HFF-Myc (cell line): ENCODE measurements at regions not wholly inside any gene's neighbourhood (a gene's known extent, or its start where the extent isn't known, plus 50 kb on each side); places are given as distances from the start of the nearest gene placed in this dataset.

Source experiments
- DNase-seq: peaks from one replicate; pipeline ENCODE4 v3.0.0-alpha.2; 2011; ENCODE audit warnings: low read depth; ENCODE audit errors: extremely low read depth
- H3K4me3 ChIP-seq: replicated peaks from 2 replicates; pipeline ENCODE4 v1.5.1; 2011; ENCODE audit warnings: low read depth, mild to moderate bottlenecking, control low read depth, low read length
- TF ChIP-seq, protein P1 (sequence below): IDR thresholded peaks from 2 replicates; pipeline ENCODE4 v1.5.1; 2012; ENCODE audit warnings: mild to moderate bottlenecking, low read depth, low read length, control low read depth; ENCODE audit errors: missing control alignments

DNA sequence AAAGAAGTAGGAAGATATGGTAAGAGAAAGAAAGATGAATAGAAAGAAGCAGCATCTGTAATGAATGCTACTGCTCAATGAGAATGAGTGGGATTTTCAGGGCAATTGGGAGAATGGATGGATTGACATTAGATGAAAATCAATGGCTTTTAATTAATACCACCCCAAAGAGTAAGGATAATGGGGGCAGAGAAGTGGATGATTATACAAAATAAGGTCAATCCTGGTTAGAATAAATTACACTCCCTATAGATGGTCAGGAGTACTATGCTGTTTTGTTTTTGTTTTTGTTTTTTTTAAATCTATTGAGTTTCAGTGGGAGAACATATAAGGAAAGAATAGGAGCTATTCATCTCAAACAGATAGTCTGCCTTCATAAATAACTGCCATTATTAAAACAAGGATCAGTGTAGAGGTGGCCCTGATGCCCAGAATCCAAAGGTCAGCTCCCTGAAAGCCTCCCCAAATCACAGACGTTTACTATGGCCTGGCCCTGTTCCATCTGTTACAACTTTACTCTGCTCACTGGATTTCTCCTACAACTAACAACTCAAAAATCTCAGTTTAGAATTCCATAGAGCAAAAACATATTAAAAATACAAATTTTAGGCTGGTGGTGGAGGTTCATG is 535.4 kb upstream of the NRSN1 start:
- H3K4me3 ChIP-seq: no peak overlapping the region
- TF ChIP-seq, protein P1, sequence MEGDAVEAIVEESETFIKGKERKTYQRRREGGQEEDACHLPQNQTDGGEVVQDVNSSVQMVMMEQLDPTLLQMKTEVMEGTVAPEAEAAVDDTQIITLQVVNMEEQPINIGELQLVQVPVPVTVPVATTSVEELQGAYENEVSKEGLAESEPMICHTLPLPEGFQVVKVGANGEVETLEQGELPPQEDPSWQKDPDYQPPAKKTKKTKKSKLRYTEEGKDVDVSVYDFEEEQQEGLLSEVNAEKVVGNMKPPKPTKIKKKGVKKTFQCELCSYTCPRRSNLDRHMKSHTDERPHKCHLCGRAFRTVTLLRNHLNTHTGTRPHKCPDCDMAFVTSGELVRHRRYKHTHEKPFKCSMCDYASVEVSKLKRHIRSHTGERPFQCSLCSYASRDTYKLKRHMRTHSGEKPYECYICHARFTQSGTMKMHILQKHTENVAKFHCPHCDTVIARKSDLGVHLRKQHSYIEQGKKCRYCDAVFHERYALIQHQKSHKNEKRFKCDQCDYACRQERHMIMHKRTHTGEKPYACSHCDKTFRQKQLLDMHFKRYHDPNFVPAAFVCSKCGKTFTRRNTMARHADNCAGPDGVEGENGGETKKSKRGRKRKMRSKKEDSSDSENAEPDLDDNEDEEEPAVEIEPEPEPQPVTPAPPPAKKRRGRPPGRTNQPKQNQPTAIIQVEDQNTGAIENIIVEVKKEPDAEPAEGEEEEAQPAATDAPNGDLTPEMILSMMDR: no peak
- no peak for DNase-seq

DNA sequence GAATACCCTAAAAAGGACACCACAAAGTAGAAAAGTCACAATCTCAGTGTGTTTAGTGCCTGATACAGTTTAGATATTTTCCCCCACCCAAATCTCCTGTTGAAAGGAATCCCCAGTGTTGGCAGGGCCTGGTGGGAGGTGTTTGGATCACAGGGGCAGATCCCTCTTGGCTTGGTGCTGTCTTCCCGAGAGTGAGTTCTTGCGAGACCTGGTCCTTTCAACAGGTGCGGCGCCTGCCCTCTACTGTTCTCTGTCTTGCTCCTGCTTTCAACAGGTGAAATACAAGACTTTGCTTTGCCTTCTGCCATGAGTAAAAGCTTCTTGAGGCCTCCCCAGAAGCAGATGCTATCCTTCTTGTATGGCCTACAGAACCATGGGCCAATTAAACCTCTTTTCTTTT is 534.3 kb upstream of the NRSN1 start:
- TF ChIP-seq, protein P1: no peak

DNA sequence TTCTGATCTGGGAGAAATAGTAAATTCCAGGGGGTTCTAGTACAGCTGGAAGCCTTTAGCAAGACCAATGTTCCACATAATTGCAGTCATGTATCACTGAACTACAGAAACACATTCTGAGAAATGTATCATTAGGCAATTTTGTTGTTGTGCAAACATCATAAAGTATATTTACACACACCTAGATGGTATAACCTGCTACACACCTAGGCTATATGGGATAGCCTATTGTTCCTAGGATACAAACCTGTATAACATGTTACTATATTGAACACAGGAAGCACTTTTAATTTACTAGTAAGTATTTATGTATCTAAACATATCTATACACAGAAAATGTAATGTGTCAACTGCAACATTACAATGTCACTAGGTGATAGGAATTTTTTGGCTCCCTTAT is 525.9 kb upstream of the NRSN1 start:
- DNase-seq: no peak
- TF ChIP-seq, protein P1: no peak
- no peak overlapping the region for H3K4me3 ChIP-seq

More for the DNA sequence above, 534.3 kb upstream of the NRSN1 start:
- H3K4me3 ChIP-seq: no peak overlapping the region
- no peak for DNase-seq

DNA sequence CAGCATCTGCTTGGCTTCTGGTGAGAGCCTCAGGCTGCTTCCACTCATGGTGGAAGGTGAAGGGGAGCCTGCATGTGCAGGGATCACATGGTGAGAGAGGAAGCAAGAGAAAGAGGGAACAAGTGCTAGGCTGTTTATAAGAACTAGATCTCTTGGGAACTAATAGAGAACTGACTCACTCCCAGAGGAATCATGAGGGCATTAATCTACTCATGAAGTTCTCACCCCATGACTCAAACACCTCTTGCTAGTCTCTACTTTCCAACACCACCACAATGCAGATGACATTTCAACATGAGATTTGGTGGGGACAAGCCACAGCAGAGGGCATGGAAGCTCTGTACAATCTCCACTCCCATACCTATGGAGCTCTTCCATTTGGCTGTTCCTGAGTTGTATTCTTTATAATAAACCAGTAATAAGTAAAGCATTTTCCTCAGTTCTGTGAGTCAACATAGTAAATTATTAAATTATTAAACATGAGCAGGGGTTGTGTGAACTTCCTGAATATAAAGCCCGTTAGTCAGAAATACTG is 524.1 kb upstream of the NRSN1 start:
- TF ChIP-seq, protein P1: no peak
- H3K4me3 ChIP-seq: no peak overlapping the region
- no peak for DNase-seq

DNA sequence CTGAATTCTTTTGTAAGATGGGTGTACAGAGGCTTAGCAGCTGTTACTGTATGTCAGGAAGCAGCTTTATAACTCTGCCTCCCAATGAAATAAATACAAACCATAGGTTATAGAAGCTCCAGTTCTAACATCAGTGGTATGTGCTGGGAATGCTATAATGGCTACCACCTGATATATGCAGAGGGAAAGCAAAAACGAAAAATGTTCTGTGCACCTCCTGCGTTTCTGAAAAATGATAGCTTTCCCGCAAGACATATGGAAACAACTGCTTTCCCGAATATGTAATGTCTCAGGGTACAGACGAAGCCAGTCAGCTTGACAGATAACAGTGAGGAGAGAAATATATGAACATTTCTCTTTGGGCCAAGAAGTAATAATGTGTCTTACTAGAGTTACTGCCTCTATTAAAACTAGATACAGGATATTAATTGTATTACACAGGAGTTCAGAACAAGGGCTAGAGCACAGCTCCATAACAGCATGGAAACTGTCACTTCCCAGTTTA is 517.0 kb upstream of the NRSN1 start:
- DNase-seq: no peak
- no peak overlapping the region for H3K4me3 ChIP-seq
- TF ChIP-seq, protein P1: no peak

DNA sequence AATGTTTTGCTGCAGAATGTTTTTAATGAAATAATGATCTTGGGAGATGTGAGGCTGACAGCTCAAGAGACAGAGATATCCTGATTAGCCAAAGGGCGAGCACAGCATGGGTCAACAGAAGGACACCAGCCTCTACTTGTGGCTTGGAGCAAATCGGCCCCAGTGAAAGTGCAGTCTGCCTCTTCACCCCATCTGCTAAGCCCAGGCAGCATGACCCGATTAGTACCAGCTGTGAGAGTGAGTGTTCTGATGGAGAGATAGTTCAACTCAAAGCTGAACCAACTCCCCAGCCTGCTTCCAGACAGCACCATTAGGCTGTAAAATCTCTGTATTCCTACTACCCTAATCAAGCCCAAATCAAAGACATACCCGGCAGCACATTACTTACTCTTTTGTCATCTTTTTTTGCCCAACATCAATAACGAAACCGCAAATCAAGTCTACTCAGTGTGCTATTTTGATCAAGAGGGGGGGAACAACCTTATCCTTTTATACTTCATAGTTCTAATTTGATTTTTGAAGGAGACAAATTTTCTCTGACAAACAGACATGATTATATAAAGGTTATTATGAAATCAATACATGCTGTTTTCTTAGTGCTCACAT is 514.1 kb upstream of the NRSN1 start:
- TF ChIP-seq, protein P1: no peak
- no peak overlapping the region for H3K4me3 ChIP-seq
- no peak for DNase-seq

DNA sequence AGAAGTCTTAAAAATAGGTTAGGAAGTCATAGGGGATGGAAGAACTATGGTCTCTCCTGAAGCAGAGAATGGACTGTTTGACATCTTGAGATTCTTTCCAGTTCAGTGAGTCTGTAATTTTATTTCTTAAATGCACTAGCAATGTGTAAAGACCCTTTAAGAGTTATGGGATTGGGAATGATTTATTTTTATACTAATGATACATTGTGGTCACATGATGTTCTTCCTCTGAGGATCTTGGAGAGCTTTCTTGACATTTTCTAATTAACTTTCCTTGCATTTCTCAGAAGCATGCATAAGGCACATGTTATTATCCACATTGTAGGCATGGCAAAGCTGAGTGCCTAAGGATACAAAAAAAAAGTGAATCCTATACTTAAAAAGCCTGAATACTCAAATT is 507.6 kb upstream of the NRSN1 start:
- no peak for DNase-seq
- TF ChIP-seq, protein P1: no peak
- H3K4me3 ChIP-seq: no peak overlapping the region
